Activated CD4-positive, alpha-beta memory T cell treated with anti-CD3 and anti-CD28 coated beads, Interleukin-2, amount 10 ng/mL, durations not matched to agents 7 days and 5 days (primary cell): ENCODE measurements at regions not wholly inside any gene's neighbourhood (a gene's known extent, or its start where the extent isn't known, plus 50 kb on each side); places are given as distances from the start of the nearest gene placed in this dataset.
"Not testable (repeated sequence)": the region's sequence is repeated elsewhere in the genome, so short reads cannot be mapped to it uniquely, and the experiment has no call there.

Experiments used
- CTCF ChIA-PET: fragments of 350-600 bp; sonication (Branson Sonifier 250); formaldehyde crosslinking; loops from one replicate; lab custom pipeline; 2021; ENCODE audit warnings: antibody characterized with exemption, inconsistent platforms; lab: Charles Lee
- POLR2A ChIA-PET: fragments of 350-600 bp; sonication (Branson Sonifier 250); formaldehyde crosslinking; loops from one replicate; lab custom pipeline; 2021; ENCODE audit warnings: antibody characterized with exemption; lab: Charles Lee
- DNase-seq: peaks from one replicate; pipeline ENCODE4 v3.0.0-alpha.2; 2020
- H3K27ac Mint-ChIP-seq: one replicate; pipeline ENCODE4 v1.8.0; 2021; ENCODE audit warnings: mild to moderate bottlenecking, mixed read lengths
- H3K27me3 Mint-ChIP-seq: one replicate; pipeline ENCODE4 v1.8.0; 2021; ENCODE audit warnings: mixed read lengths
- H3K36me3 Mint-ChIP-seq: one replicate; pipeline ENCODE4 v1.8.0; 2021; ENCODE audit warnings: low read depth, mixed read lengths
- H3K4me1 Mint-ChIP-seq: one replicate; pipeline ENCODE4 v1.8.0; 2021; ENCODE audit warnings: mixed read lengths
- H3K4me3 Mint-ChIP-seq: one replicate; pipeline ENCODE4 v1.8.0; 2021; ENCODE audit warnings: mild to moderate bottlenecking, mixed read lengths
- H3K9me3 Mint-ChIP-seq: one replicate; pipeline ENCODE4 v1.8.0; 2021; ENCODE audit warnings: mixed read lengths

DNA sequence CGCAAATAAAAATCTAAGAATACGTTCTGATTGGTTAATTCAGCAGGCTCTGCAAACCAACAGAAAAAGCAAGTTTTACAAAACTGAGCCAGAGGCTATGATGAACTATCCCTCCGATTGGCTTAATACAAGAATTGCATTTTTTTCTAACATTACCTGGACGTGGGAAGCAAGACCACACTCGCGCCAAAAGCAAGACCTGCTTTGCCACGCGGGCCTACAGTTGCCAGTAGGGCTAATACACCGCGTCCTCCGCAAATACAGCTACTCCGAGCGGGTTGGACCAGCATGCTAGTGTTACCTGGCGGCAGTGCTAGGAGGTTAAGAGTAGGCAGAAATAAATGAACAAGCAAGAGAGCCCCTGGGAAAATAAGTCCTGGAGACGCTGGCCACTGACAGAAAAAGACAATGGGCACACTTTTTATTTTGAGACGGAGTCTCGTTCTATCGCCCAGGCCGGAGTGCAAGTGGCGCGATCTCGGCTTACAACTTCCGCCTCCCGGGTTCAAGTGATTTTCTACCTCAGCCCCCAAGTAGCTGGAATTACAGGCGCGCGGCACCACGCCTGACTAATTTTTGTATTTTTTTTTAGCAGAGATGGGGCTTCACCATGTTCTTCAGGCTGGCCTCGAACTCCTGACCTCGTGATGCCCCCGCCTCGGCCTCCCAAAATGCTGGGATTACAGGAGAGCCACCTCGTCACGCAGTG is 131.9 kb upstream of the BTN3A2 start:
- POLR2A ChIA-PET: interaction anchor here (0.9 to 9.7 kb wide), 36 partner anchors 8 to 1660 kb away, joined by 3 to 833 read pairs (median 25); a partner anchor contains a TSS
- H3K4me1 Mint-ChIP-seq: peaks cover 42% of the 10 kb centered on the region
- H3K9me3 Mint-ChIP-seq: no peaks in the 10 kb centered on the region
- H3K27me3 Mint-ChIP-seq: no peaks in the 10 kb centered on the region
- CTCF ChIA-PET: interaction anchor here (1.5 to 6.8 kb wide), 5 partner anchors 9 to 36 kb away, joined by 7 to 48 read pairs (median 16); a partner anchor contains a TSS
- peak overlapping the region; percentile 95 for H3K27ac Mint-ChIP-seq
- DNase-seq: peak; percentile 62
- H3K4me3 Mint-ChIP-seq: peak overlapping the region; percentile 76
- peaks cover 17% of the 10 kb centered on the region for H3K36me3 Mint-ChIP-seq

DNA sequence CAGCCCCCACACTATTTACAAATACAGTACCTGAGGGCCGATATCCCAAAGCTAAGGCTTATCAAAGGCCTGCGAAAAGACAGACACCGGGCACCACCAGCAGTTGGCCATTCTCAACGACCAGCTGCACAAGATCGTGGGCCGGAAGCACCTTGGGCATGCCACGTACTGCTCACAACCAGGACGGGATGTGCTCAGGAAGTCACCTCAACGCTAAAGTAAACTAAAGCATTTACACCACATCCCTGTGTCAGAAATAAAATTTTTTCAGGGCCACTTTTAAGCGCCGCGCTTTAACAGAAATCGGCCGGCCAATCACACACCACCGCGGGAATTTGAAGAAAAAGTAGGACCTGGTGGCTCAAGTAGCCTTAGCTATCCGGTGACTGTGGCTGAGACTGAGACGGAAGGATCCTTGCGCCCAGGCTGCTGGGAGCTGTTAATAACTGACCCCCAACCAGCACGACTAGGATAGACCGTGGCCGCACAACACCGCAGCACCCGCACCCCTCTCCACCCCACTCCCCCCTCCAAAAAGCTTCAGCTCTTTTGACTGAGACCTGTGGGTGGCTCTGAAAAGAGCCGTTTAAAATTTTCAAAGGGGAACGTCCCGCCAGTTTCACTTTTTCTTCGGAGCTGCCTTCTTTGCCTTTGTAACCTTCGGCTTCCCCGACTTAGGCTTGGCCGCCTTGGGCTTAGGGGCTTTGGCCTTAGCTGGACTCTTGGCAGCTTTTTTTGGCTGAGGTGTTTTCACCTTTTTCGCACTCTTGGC is 131.2 kb upstream of the BTN3A2 start:
- peak overlapping the region; percentile 95 for H3K27ac Mint-ChIP-seq
- peak; percentile 80 for DNase-seq
- no peaks in the 10 kb centered on the region for H3K9me3 Mint-ChIP-seq
- peak overlapping the region; percentile 76 for H3K4me3 Mint-ChIP-seq
- ChIA-PET POLR2A (interaction anchor here (0.6 to 9.7 kb wide), 47 partner anchors 10 to 1660 kb away, joined by 3 to 833 read pairs (median 13); a partner anchor contains a TSS), CTCF (interaction anchor here (0.5 to 6.8 kb wide), 8 partner anchors 10 to 110 kb away, joined by 3 to 48 read pairs (median 9); a partner anchor contains a TSS)
- no peaks in the 10 kb centered on the region for H3K27me3 Mint-ChIP-seq
- H3K4me1 Mint-ChIP-seq: peaks cover 45% of the 10 kb centered on the region
- peaks cover 17% of the 10 kb centered on the region for H3K36me3 Mint-ChIP-seq

DNA sequence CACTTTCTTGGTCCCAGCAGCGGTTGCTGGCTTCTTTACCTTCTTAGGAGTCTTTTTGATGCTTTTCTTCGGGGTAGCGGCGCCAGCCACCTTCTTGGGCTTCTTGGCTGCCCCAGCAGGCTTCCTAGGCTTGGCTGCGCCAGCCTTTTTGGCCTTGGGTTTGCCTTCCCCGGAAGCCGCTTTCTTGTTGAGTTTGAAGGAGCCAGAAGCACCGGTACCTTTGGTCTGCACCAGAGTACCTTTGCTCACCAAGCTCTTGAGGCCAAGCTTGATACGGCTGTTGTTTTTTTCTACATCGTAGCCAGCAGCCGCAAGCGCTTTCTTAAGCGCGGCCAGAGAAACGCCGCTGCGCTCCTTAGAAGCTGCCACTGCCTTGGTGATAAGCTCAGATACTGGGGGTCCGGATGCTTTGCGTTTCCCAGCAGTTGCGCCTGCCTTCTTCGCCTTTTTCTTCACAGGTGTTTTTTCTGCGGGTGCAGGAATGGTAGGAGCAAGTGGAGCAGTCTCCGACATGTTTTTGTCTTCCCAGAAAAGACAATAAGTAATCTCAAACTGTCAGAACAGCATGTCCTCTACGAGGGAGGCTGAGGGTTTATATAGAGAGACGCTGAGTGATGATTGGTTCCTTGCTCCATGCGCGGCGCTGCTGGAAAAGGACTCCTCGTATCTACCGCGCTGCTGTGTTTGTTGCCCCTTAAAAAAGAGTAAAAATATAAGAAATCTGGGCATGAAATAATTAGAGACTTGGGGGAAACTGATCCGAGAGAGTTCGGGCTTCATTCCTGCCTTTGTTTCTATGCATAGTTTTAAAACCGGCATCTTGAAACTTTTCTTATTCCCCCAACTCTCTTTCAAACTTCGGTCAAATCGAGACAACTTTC is 130.3 kb upstream of the BTN3A2 start:
- Mint-ChIP-seq H3K4me1 (peaks cover 41% of the 10 kb centered on the region), H3K9me3 (no peaks in the 10 kb centered on the region)
- peak; percentile 85 for DNase-seq

DNA sequence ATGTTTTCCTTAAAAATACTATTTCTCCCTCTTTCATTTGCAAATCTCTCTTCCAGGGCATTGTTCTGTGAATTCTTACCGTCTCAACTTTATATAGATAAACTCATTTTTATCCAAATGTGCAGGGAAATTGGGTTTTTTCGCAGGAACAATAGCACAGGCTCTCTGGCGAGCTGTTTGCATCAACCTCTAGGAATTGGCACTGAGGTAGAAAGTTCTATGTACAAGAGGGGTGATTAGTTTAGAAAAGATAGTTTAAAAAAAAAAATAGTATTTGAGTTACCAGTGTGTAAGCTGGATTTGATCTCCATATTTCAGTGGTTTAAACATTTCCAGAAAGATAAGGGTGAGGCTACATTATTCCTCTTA is 129.7 kb upstream of the BTN3A2 start:
- DNase-seq: no peak
- ChIA-PET POLR2A (interaction anchor here (0.6 to 9.7 kb wide), 30 partner anchors 8 to 1658 kb away, joined by 3 to 833 read pairs (median 47); a partner anchor contains a TSS), CTCF (interaction anchor here (0.6 to 6.8 kb wide), 9 partner anchors 15 to 1602 kb away, joined by 3 to 48 read pairs (median 7); a partner anchor contains a TSS)
- Mint-ChIP-seq H3K4me3 (peak overlapping the region; percentile 76), H3K27me3 (no peaks in the 10 kb centered on the region), H3K9me3 (no peaks in the 10 kb centered on the region), H3K36me3 (peaks cover 19% of the 10 kb centered on the region), H3K4me1 (peaks cover 43% of the 10 kb centered on the region), H3K27ac (peak overlapping the region; percentile 95)

More for the DNA sequence above, 130.3 kb upstream of the BTN3A2 start:
- peak overlapping the region; percentile 76 for H3K4me3 Mint-ChIP-seq
- peak overlapping the region; percentile 95 for H3K27ac Mint-ChIP-seq
- CTCF ChIA-PET: interaction anchor here (0.6 to 6.8 kb wide), 10 partner anchors 11 to 1602 kb away, joined by 3 to 48 read pairs (median 7); a partner anchor contains a TSS
- H3K27me3 Mint-ChIP-seq: no peaks in the 10 kb centered on the region
- POLR2A ChIA-PET: interaction anchor here (0.5 to 9.7 kb wide), 44 partner anchors 9 to 1659 kb away, joined by 3 to 833 read pairs (median 16); a partner anchor contains a TSS
- H3K36me3 Mint-ChIP-seq: peaks cover 17% of the 10 kb centered on the region

DNA sequence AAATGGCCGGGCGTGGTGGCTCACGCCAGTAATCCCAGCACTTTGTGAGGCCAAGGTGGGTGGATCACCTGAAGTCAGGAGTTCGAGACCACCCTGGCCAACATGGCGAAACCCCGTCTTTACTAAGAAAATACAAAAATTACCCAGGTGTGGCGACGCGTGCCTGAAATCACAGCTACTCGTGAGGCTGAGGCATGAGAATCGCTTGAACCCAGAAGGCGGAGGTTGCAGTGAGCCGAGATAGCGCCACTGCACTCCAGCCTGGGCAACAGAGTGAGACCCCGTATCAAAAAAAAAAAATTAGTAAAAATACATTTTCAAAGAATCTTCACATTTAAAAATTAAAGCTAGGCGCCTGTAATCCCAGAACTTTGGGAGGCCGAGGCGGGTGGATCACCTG is 125.6 kb upstream of the BTN3A2 start:
- peaks cover 18% of the 10 kb centered on the region for H3K36me3 Mint-ChIP-seq
- H3K4me3 Mint-ChIP-seq, H3K27me3 Mint-ChIP-seq, DNase-seq, CTCF ChIA-PET, H3K9me3 Mint-ChIP-seq: not testable (repeated sequence)
- H3K27ac Mint-ChIP-seq: peak overlapping the region; percentile 94
- POLR2A ChIA-PET: interaction anchor here (0.8 to 6.4 kb wide), 6 partner anchors 16 to 81 kb away, joined by 3 to 49 read pairs (median 4); a partner anchor contains a TSS
- H3K4me1 Mint-ChIP-seq: peaks cover 39% of the 10 kb centered on the region

DNA sequence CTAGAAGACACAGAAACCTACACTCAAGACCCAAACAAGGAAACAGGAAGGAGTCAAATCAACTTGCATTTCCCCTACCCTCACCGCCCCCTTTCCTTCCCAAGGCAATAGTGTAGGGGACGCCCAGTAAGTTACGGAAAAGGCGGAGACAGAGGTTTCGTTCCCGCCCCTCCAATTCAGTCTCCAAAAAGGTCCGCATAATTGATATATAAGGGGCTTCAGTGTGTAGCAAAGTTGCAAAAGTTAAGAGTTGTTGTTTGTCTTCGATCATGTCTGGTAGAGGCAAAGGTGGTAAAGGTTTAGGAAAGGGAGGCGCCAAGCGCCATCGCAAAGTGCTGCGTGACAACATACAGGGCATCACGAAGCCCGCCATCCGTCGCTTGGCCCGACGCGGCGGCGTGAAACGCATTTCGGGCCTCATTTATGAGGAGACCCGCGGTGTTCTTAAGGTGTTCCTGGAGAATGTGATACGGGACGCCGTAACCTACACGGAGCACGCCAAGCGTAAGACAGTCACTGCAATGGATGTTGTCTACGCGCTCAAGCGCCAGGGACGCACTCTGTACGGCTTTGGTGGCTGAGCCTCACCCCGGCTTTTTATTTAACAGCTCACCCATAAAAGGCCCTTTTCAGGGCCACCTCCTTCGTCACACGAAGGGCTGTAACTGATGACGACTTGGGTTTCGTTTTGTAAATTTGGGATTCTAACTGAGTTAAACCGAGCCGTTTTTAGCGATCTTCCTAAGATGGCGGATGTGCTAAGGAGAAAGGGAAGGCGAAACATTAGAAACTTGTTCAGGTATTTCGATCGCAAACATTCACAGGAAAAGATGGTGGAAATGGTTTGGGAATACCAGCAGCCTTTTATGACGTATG is 124.6 kb upstream of the BTN3A2 start:
- ChIA-PET POLR2A (interaction anchor here (0.5 to 6.4 kb wide), 22 partner anchors 8 to 1630 kb away, joined by 3 to 60 read pairs (median 4); a partner anchor contains a TSS), CTCF (interaction anchor here (0.7 to 1.1 kb wide), 2 partner anchors 10 to 11 kb away, joined by 4 to 6 read pairs; a partner anchor contains a TSS)
- Mint-ChIP-seq H3K36me3 (peaks cover 17% of the 10 kb centered on the region), H3K4me1 (peaks cover 42% of the 10 kb centered on the region), H3K4me3 (peak overlapping the region; percentile 71), H3K27me3 (no peaks in the 10 kb centered on the region), H3K27ac (peak overlapping the region; percentile 94), H3K9me3 (no peaks in the 10 kb centered on the region)
- DNase-seq: peak; percentile 87

DNA sequence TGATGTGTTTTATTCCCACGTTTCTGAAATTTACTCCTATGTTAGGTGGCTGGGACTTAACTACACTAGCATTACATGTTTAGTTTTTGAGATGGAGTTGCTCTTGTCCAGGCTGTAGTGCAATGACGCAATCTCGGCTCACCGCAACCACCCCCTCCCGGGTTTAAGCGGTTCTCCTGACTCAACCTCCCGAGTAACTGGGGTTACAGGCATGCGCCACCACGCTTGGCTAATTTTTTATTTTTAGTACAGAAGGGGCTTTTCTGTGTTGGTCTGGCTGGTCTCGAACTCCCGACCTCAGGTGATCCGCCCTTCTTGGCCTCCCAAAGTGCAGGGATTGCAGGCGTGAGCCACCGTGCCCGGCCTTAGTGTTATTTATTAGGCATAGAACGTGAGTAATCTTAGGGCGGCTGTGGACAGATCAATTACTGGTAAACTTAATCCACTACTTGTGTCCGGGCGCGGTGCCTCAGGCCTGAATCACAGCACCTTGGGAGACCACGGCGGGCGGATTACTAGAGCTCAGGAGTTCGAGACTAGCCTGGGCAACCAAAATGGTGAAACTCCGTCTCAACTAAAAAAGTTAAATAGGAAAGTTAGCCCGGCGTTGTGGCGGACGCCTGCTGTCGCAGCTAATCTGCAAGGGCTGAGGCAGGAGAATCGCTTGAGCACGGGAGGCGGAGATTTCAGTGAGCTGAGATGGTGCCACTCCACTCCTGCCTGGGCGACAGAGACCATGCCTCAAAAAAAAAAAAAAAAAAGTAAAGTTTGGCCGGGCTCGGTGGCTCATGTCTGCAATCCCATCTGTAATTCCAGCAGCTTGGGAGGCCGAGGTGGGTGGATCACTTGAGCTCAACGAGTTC is 123.7 kb upstream of the BTN3A2 start:
- Mint-ChIP-seq H3K9me3 (no peaks in the 10 kb centered on the region), H3K27me3 (no peaks in the 10 kb centered on the region), H3K4me1 (peaks cover 38% of the 10 kb centered on the region), H3K27ac (peak overlapping the region; percentile 94), H3K36me3 (peaks cover 17% of the 10 kb centered on the region), H3K4me3 (peak overlapping the region; percentile 71)
- CTCF ChIA-PET: interaction anchor here (0.8 to 1.4 kb wide), 2 partner anchors 10 to 28 kb away, joined by 3 to 7 read pairs; a partner anchor contains a TSS
- POLR2A ChIA-PET: interaction anchor here (0.5 to 6.4 kb wide), 22 partner anchors 9 to 1629 kb away, joined by 3 to 60 read pairs (median 4); a partner anchor contains a TSS
- DNase-seq: peak; percentile 79

DNA sequence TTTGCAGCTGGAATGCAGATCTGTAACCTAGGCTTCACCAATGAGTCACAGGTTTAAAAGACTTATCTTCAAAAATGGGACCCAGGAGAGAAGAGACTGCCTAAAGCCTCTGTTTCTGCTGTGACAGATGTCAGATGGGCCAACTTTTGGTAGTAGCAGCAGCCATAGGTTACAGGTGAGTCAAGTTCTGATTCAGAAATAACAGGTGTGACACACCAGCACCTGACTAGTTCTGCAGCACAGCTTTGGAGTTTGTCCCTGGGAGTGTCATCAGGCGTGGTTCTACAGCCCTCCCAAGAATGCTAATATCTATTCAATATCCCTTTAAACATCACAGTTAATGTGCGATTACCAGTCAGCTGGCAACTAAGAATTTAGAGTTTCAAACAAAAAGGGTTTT is 121.9 kb upstream of the BTN3A2 start:
- Mint-ChIP-seq H3K4me1 (peaks cover 43% of the 10 kb centered on the region), H3K9me3 (no peaks in the 10 kb centered on the region), H3K4me3 (no peak overlapping the region), H3K27ac (no peak overlapping the region), H3K36me3 (peaks cover 17% of the 10 kb centered on the region), H3K27me3 (no peaks in the 10 kb centered on the region)
- DNase-seq: no peak
- ChIA-PET CTCF (no interaction called here), POLR2A (interaction anchor here (1.0 to 6.4 kb wide), 9 partner anchors 9 to 197 kb away, joined by 3 to 60 read pairs (median 8); a partner anchor contains a TSS)

DNA sequence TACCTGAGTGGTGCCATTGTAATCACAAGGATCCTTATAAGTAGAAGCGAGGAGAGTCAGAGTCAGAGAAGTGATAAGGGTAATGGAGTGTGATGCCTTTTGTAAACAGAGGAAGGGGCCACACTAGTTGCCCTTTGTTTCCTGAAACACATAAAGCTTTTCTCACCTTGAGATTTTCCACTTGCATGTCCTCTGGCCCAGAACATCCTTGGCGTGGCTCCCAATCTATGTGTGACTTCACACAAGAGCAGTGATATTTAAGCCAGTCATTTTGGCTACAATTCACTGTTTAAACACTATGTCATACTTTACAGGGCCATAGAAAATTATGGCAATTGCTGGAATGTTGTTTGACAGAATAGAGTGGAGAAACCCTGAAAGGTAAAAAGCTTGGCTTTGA is 121.2 kb upstream of the BTN3A2 start:
- ChIA-PET POLR2A (interaction anchor here (0.9 to 6.4 kb wide), 7 partner anchors 10 to 87 kb away, joined by 3 to 60 read pairs (median 9); a partner anchor contains a TSS), CTCF (no interaction called here)
- Mint-ChIP-seq H3K9me3 (no peaks in the 10 kb centered on the region), H3K36me3 (peaks cover 17% of the 10 kb centered on the region), H3K4me1 (peaks cover 45% of the 10 kb centered on the region), H3K27me3 (no peaks in the 10 kb centered on the region), H3K4me3 (no peak overlapping the region), H3K27ac (no peak overlapping the region)
- no peak for DNase-seq

DNA sequence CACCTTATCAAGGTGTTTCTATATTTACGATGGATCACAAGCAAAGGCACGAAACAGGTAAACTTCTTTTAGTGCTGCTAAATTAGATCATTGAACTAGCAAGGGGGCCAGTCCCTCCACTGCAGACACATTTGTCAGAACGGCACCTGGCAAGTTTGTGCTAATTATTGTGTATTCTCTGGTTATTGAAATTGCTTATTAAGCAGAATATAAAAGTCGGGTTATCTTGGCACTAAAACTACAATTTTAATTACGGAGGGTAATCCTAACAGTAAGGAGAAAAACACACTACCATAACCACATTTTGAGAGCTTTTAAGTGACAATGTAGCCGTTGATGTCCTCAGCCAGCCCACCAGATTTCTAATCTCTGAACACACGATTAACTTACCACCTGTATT is 118.9 kb upstream of the BTN3A2 start:
- H3K4me1 Mint-ChIP-seq: peaks cover 41% of the 10 kb centered on the region
- no peak overlapping the region for H3K27ac Mint-ChIP-seq
- POLR2A ChIA-PET: interaction anchor here (0.9 to 1.0 kb wide), 2 partner anchors 30 to 122 kb away, joined by 3 to 4 read pairs; a partner anchor contains a TSS

More for the DNA sequence above, 118.9 kb upstream of the BTN3A2 start:
- Mint-ChIP-seq H3K4me3 (no peak overlapping the region), H3K36me3 (peaks cover 12% of the 10 kb centered on the region), H3K27me3 (no peaks in the 10 kb centered on the region), H3K9me3 (no peaks in the 10 kb centered on the region)
- DNase-seq: no peak
- CTCF ChIA-PET: no interaction called here
